HG02610 (cell line): ENCODE measurements at regions not wholly inside any gene's neighbourhood (a gene's known extent, or its start where the extent isn't known, plus 50 kb on each side); places are given as distances from the start of the nearest gene placed in this dataset.
"Not testable (repeated sequence)": the region's sequence is repeated elsewhere in the genome, so short reads cannot be mapped to it uniquely, and the experiment has no call there.

ENCODE experiments used
- ATAC-seq: cut with Tn5 transposase; IDR thresholded peaks from one replicate; pipeline ENCODE4 v1.9.1; 2021; ENCODE audit warnings: mild to moderate bottlenecking, moderate library complexity; ENCODE audit not compliant: unreplicated experiment

GRCh38 chr12:131619736-131620506 is 91.0 kb upstream of the SFSWAP start:
- no peak for ATAC-seq

GRCh38 chr12:131620520-131620919 is 90.4 kb upstream of the SFSWAP start:
- no peak for ATAC-seq

- no peak for ATAC-seq
Measured at GRCh38 chr12:131620946-131621681, 89.8 kb upstream of the SFSWAP start.

GRCh38 chr12:131621701-131622421 is 89.0 kb upstream of the SFSWAP start:
- ATAC-seq, result no peak

GRCh38 chr12:131622422-131622955 is 88.4 kb upstream of the SFSWAP start:
- no peak for ATAC-seq

GRCh38 chr12:131623404-131624368 is 87.2 kb upstream of the SFSWAP start:
- ATAC-seq, result not testable (repeated sequence)

GRCh38 chr12:131624369-131624739 is 86.5 kb upstream of the SFSWAP start:
- not testable (repeated sequence) for ATAC-seq

- ATAC-seq, result not testable (repeated sequence)
Measured at GRCh38 chr12:131624756-131625501, 86.0 kb upstream of the SFSWAP start.

- ATAC-seq, result not testable (repeated sequence)
Measured at GRCh38 chr12:131625966-131626722, 84.7 kb upstream of the SFSWAP start.

GRCh38 chr12:131627151-131628022 is 83.5 kb upstream of the SFSWAP start:
- not testable (repeated sequence) for ATAC-seq

GRCh38 chr12:131628023-131628740 is 82.7 kb upstream of the SFSWAP start:
- no peak for ATAC-seq

- no peak for ATAC-seq
Measured at GRCh38 chr12:131628766-131629448, 82.0 kb upstream of the SFSWAP start.

GRCh38 chr12:131631230-131631629 is 79.7 kb upstream of the SFSWAP start:
- no peak for ATAC-seq

GRCh38 chr12:131631889-131632651 is 78.8 kb upstream of the SFSWAP start:
- not testable (repeated sequence) for ATAC-seq

- ATAC-seq, result not testable (repeated sequence)
Measured at GRCh38 chr12:131632652-131633023, 78.3 kb upstream of the SFSWAP start.

GRCh38 chr12:131633610-131634009 is 77.3 kb upstream of the SFSWAP start:
- ATAC-seq, result not testable (repeated sequence)
